GM18873 (cell line): ENCODE measurements at regions not wholly inside any gene's neighbourhood (a gene's known extent, or its start where the extent isn't known, plus 50 kb on each side); places are given as distances from the start of the nearest gene placed in this dataset.

Experiments used
- ATAC-seq: cut with Tn5 transposase; IDR thresholded peaks from one replicate; pipeline ENCODE4 v1.9.1; 2021; ENCODE audit warnings: mild to moderate bottlenecking, moderate library complexity, moderate number of reproducible peaks; ENCODE audit not compliant: unreplicated experiment, low FRiP score

GRCh38 chr9:96183751-96184150 lies 118.2 kb downstream of the HSD17B3 start:
- no peak for ATAC-seq

GRCh38 chr9:96178153-96178552 lies 123.8 kb downstream of the HSD17B3 start:
- ATAC-seq: no peak

- ATAC-seq: no peak
These were observed 124.3 kb downstream of the HSD17B3 start for GRCh38 chr9:96177719-96178028.

- no peak for ATAC-seq
These were observed 124.8 kb downstream of the HSD17B3 start for GRCh38 chr9:96177005-96177718.

- no peak for ATAC-seq
These were observed 126.2 kb downstream of the HSD17B3 start for GRCh38 chr9:96175796-96176195.

GRCh38 chr9:96175001-96175400 lies 127.0 kb downstream of the HSD17B3 start:
- no peak for ATAC-seq

GRCh38 chr9:96174371-96174770 lies 127.6 kb downstream of the HSD17B3 start:
- no peak for ATAC-seq

GRCh38 chr9:96173640-96174039 lies 128.3 kb downstream of the HSD17B3 start:
- no peak for ATAC-seq

- ATAC-seq: no peak
These were observed 129.2 kb downstream of the HSD17B3 start for GRCh38 chr9:96172797-96173196.

- no peak for ATAC-seq
These were observed 130.2 kb downstream of the HSD17B3 start for GRCh38 chr9:96171728-96172127.

GRCh38 chr9:96169901-96170300 lies 132.1 kb downstream of the HSD17B3 start:
- no peak for ATAC-seq

GRCh38 chr9:96169484-96169883 lies 132.5 kb downstream of the HSD17B3 start:
- no peak for ATAC-seq

GRCh38 chr9:96168882-96169281 lies 133.1 kb downstream of the HSD17B3 start:
- ATAC-seq: no peak

- ATAC-seq: no peak
These were observed 135.0 kb downstream of the HSD17B3 start for GRCh38 chr9:96167011-96167410.

GRCh38 chr9:96164268-96164683 lies 137.7 kb downstream of the HSD17B3 start:
- ATAC-seq: no peak

- ATAC-seq: no peak
These were observed 138.3 kb downstream of the HSD17B3 start for GRCh38 chr9:96163712-96164111.

- no peak for ATAC-seq
These were observed 138.8 kb downstream of the HSD17B3 start for GRCh38 chr9:96163161-96163560.

GRCh38 chr9:96161819-96162218 lies 140.2 kb downstream of the HSD17B3 start:
- ATAC-seq: no peak

- ATAC-seq: no peak
These were observed 141.1 kb downstream of the HSD17B3 start for GRCh38 chr9:96160866-96161265.

GRCh38 chr9:96160168-96160567 lies 141.8 kb downstream of the HSD17B3 start:
- ATAC-seq: no peak

- no peak for ATAC-seq
These were observed 142.4 kb downstream of the HSD17B3 start for GRCh38 chr9:96159596-96159995.

- ATAC-seq: no peak
These were observed 142.9 kb downstream of the HSD17B3 start for GRCh38 chr9:96158909-96159575.
